AG04450 (cell line): ENCODE measurements at regions not wholly inside any gene's neighbourhood (a gene's known extent, or its start where the extent isn't known, plus 50 kb on each side); places are given as distances from the start of the nearest gene placed in this dataset.

ENCODE experiments used
- CTCF ChIA-PET: fragments of 300-600, 350-600 bp; formaldehyde crosslinking; extraction: SDS; loops from one replicate; lab custom pipeline; 2022; ENCODE audit warnings: antibody characterized with exemption, inconsistent platforms; lab: Charles Lee
- POLR2A ChIA-PET: fragments of 350-600 bp; formaldehyde crosslinking; extraction: SDS; loops from one replicate; lab custom pipeline; 2021; ENCODE audit warnings: antibody characterized with exemption, inconsistent platforms; lab: Yijun Ruan, JAX
- DNase-seq: peaks from one replicate; pipeline ENCODE4 v3.0.0-alpha.2; 2011; ENCODE audit warnings: low read depth, low spot score
- H3K27ac ChIP-seq: one replicate; pipeline ENCODE4 v1.5.1; 2012; ENCODE audit warnings: low read depth, low read length, control low read depth
- H3K27me3 ChIP-seq: one replicate; pipeline ENCODE4 v1.6.0; 2012; ENCODE audit warnings: low read length; ENCODE audit not compliant: control insufficient read depth, insufficient read depth
- H3K4me3 ChIP-seq: 2 replicates; pipeline ENCODE4 v1.5.1; 2011; ENCODE audit warnings: mild to moderate bottlenecking, low read depth, low read length, control low read depth
- H3K9me3 ChIP-seq: 2 replicates; pipeline ENCODE4 v1.5.1; 2012; ENCODE audit warnings: low read length; ENCODE audit not compliant: control insufficient read depth, insufficient read depth
- CTCF ChIP-seq: IDR thresholded peaks from 2 replicates; pipeline ENCODE4 v1.5.1; 2011; ENCODE audit warnings: low read depth, low read length, control low read depth, inconsistent platforms

GRCh38 chr9:13597427-13597826 lies 317.9 kb upstream of the MPDZ start:
- TF ChIP-seq CTCF, result no peak
- H3K27ac ChIP-seq, result no peak overlapping the region
- ChIA-PET CTCF (no interaction called here), POLR2A (no interaction called here)
- no peaks in the 10 kb centered on the region for H3K27me3 ChIP-seq
- no peak overlapping the region for H3K4me3 ChIP-seq
- no peak for DNase-seq
- H3K9me3 ChIP-seq, result no peaks in the 10 kb centered on the region

GRCh38 chr9:13597004-13597403 lies 317.5 kb upstream of the MPDZ start:
- TF ChIP-seq CTCF, result no peak
- no peaks in the 10 kb centered on the region for H3K9me3 ChIP-seq
- DNase-seq, result no peak
- no peak overlapping the region for H3K27ac ChIP-seq
- no peak overlapping the region for H3K4me3 ChIP-seq
- CTCF ChIA-PET, result no interaction called here
- POLR2A ChIA-PET, result no interaction called here
- H3K27me3 ChIP-seq, result no peaks in the 10 kb centered on the region

- Histone ChIP-seq H3K27me3 (no peaks in the 10 kb centered on the region), H3K9me3 (no peaks in the 10 kb centered on the region), H3K27ac (no peak overlapping the region), H3K4me3 (no peak overlapping the region)
- ChIA-PET CTCF (no interaction called here), POLR2A (no interaction called here)
- TF ChIP-seq CTCF, result no peak
- no peak for DNase-seq
Measured at GRCh38 chr9:13596383-13596970, 317.0 kb upstream of the MPDZ start.

GRCh38 chr9:13590996-13591395 lies 311.5 kb upstream of the MPDZ start:
- no peaks in the 10 kb centered on the region for H3K27me3 ChIP-seq
- ChIA-PET CTCF (no interaction called here), POLR2A (no interaction called here)
- no peak for DNase-seq
- H3K9me3 ChIP-seq, result no peaks in the 10 kb centered on the region
- no peak overlapping the region for H3K4me3 ChIP-seq
- no peak for TF ChIP-seq CTCF
- no peak overlapping the region for H3K27ac ChIP-seq

- H3K9me3 ChIP-seq, result no peaks in the 10 kb centered on the region
- no peak overlapping the region for H3K27ac ChIP-seq
- H3K4me3 ChIP-seq, result no peak overlapping the region
- ChIA-PET CTCF (no interaction called here), POLR2A (no interaction called here)
- no peak for TF ChIP-seq CTCF
- DNase-seq, result no peak
- no peaks in the 10 kb centered on the region for H3K27me3 ChIP-seq
Measured at GRCh38 chr9:13589034-13589737, 309.7 kb upstream of the MPDZ start.
